ENCODE measurements at regions not wholly inside any gene's neighbourhood (a gene's known extent, or its start where the extent isn't known, plus 50 kb on each side); places are given as distances from the start of the nearest gene placed in this dataset.

DNA sequence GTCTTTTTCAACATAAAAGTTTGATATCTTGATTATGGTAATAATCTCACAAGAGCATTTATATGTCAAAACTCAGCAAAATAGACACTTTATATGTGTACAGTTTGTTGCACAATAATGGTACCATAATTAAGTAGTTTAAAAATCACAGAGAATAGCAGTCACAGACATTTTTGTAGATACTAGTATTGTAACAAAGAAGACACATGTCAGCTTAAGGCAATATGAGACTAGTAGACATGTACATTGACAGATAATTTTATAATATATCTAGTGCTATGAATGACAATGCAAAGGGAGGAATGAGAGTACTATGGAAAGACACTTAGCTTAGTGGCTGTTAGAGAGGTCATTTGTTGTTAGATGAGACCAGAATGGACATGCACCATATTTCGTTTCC, 1490.6 kb upstream of the CDH6 start:
- Histone ChIP-seq H3K27ac (no peak overlapping the region), H3K4me3 (no peak overlapping the region), H3K4me1 (replicated peaks in 1 of 2) (no peaks in the 10 kb centered on the region)
- no peak for ATAC-seq (replicated peaks in 6 of 8)
- in situ Hi-C loops (cut with MboI; ENCODE audit: low pct_unique_long_range_greater_than_20kb in 2 of 9, low sequenced_read_pairs in 9 of 9, unreplicated experiment in 9 of 9) = no loop called here
- WGBS, 10 experiments = 0 to 89% (median 43%) methylated on average over 1 of the region's 1 CpG; no CpG with 5 or more reads in 2 of the 10 experiments

DNA sequence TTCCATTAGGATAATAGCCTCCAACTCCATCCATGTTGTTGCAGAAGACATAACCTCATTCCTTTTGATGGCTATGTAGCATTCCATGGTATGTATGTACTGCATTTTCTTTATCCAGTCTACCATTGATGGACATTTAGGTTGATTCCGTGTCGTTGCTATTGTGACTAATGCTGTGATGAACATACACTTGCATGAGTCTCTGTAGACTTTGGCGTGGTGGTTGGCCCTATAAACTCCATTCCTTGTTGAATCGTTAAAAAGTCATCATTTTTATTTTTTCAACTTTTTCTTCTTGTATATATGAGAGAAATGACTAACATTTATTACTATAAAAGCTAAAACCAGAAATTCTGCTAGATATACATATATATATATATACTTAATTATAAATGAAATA, 1491.9 kb upstream of the CDH6 start:
- no peak for ATAC-seq (replicated peaks in 6 of 8)
- WGBS, 10 experiments = 6 to 100% (median 56%) methylated on average over 2 to 4 of the region's 4 CpGs; no CpG with 5 or more reads in 2 of the 10 experiments
- Histone ChIP-seq H3K27ac (no peak overlapping the region), H3K4me3 (no peak overlapping the region), H3K4me1 (replicated peaks in 1 of 2) (no peaks in the 10 kb centered on the region)
- in situ Hi-C loops (cut with MboI; ENCODE audit: low pct_unique_long_range_greater_than_20kb in 2 of 9, low sequenced_read_pairs in 9 of 9, unreplicated experiment in 9 of 9) = no loop called here

DNA sequence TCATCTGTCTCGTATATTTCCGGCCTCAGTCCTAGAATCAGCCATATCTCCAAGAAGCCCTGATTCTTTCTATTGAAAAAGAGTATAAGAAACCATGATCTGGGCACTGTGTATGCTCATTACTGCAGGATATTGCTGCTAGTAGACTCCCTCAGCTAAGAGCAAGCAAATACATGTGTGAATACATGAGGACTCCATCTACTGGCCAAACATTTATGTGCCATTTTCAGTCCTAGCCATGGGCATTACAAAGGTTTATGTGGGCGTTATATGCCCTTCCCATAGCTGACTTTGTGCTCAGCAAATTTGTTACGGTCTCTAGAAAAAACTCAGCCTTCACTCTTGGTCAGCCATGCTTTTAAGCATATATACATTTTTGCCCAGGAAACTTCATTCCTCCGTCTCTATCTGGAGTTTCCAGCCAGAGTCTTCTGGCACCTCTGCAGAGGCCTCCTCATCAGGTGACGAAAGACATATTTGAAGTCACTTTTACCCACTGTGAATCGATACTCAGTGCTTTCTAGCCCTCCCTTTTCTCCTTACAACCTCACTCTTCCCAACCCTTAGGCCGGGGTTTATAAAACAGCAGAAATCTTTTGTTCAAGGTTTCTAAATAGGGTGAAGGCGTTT, 1495.6 kb upstream of the CDH6 start:
- in situ Hi-C loops (cut with MboI; ENCODE audit: low pct_unique_long_range_greater_than_20kb in 2 of 9, low sequenced_read_pairs in 9 of 9, unreplicated experiment in 9 of 9) = no loop called here

DNA sequence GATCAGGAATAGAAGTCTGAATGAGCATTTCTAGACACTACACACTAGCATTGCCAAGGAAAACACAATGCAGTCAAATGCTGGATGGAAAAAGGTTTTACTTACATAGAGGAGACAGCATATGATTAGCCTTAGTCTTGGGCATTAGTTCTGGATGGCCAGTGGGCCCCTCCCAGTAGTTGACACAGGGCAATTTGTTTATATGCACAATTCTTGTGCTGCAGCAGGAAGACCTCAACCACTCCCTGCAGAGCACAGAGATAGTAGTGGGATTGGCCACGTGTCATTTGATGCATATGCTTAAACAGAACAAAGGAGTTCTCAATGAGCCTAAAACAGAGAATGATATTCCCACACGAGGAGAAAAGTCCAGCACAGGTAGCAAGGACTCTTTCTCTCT, 1496.2 kb upstream of the CDH6 start:
- Histone ChIP-seq H3K4me3 (no peak overlapping the region), H3K4me1 (replicated peaks in 1 of 2) (no peaks in the 10 kb centered on the region), H3K27ac (no peak overlapping the region)
- peak in 3 of 8 experiments; percentile 52 to 68 (median 61) for ATAC-seq (replicated peaks in 6 of 8)
- 0 to 83% (median 64%) methylated on average over 1 to 2 of the region's 2 CpGs; no CpG with 5 or more reads in 5 of the 10 experiments for WGBS, 10 experiments
- in situ Hi-C loops (cut with MboI; ENCODE audit: low pct_unique_long_range_greater_than_20kb in 2 of 9, low sequenced_read_pairs in 9 of 9, unreplicated experiment in 9 of 9) = no loop called here

More for the DNA sequence above, 1495.6 kb upstream of the CDH6 start:
- ATAC-seq (replicated peaks in 6 of 8) = peak in 5 of 8 experiments; percentile 35 to 81 (median 60)
- Histone ChIP-seq H3K27ac (no peak overlapping the region), H3K4me1 (replicated peaks in 1 of 2) (no peaks in the 10 kb centered on the region), H3K4me3 (no peak overlapping the region)
- WGBS, 10 experiments = 0 to 100% (median 62%) methylated on average over 1 to 7 of the region's 9 CpGs

DNA sequence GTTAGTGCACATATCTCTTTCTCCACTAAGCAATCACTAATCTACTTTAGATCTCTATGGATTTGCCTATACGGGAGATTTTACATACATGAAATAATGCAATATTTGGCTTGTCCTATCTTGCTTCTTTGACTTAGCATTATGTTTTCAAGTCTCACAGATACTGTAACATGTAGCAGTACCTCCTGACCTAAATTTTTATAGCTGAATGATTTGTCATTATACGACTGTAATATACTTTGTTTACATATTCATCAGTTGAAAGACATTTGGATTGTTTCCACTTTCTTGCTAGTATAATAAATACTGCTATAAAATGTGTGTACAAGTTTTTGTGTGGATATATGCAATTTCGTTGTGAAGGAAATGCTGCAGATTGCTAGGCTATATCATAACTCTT, 1520.8 kb upstream of the CDH6 start:
- in situ Hi-C loops (cut with MboI; ENCODE audit: low pct_unique_long_range_greater_than_20kb in 2 of 9, low sequenced_read_pairs in 9 of 9, unreplicated experiment in 9 of 9) = no loop called here
- WGBS, 10 experiments = 0 to 83% (median 27%) methylated on average over 1 to 3 of the region's 3 CpGs; no CpG with 5 or more reads in 1 of the 10 experiments
- Histone ChIP-seq H3K4me3 (no peak overlapping the region), H3K4me1 (replicated peaks in 1 of 2) (no peaks in the 10 kb centered on the region), H3K27ac (no peak overlapping the region)
- no peak for ATAC-seq (replicated peaks in 6 of 8)

DNA sequence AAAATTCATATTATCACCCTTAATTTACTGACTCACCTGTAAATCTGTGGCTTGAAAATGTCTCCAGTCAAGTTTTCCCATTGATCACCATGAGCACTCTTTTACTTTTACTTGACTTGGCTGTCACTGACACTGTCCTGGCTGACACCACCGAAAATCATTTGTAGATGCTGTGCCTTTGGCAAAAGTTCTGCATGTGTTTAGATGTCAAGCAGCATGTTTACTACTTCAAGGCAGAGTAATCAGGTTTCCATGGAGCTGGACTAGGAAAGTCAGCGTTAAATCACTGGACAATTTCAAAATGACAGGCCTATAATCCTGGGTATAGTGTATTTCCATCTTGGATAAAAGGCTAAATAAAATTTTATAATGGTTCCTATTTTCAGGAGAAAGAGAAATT, 1530.6 kb upstream of the CDH6 start:
- in situ Hi-C loops (cut with MboI; ENCODE audit: low pct_unique_long_range_greater_than_20kb in 2 of 9, low sequenced_read_pairs in 9 of 9, unreplicated experiment in 9 of 9) = no loop called here
- H3K4me1 ChIP-seq (replicated peaks in 1 of 2) = no peaks in the 10 kb centered on the region
- ATAC-seq (replicated peaks in 6 of 8) = no peak
- 0 to 100% (median 86%) methylated on average over 1 to 2 of the region's 2 CpGs; no CpG with 5 or more reads in 1 of the 10 experiments for WGBS, 10 experiments
- no peak overlapping the region for H3K4me3 ChIP-seq
- no peak overlapping the region for H3K27ac ChIP-seq

DNA sequence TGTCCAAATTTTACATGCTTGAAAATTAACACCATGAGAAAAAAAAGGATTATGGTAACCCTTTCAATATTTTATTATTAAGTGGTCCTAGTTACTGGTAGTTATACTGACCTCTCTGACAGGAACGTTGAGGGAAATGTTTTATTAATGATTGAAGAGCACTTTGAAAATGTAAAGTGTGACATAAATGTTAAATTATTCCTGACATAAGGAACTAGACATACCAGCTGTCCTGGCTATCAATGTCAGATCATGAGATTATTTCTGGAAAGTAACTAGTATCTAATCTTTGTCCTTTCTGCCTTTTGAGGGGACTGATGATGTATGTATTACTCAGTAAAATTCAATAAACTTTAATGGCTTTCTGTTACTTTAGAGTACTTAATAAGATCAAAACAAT, 1538.5 kb upstream of the CDH6 start:
- in situ Hi-C loops (cut with MboI; ENCODE audit: low pct_unique_long_range_greater_than_20kb in 2 of 9, low sequenced_read_pairs in 9 of 9, unreplicated experiment in 9 of 9) = no loop called here
- Histone ChIP-seq H3K4me1 (replicated peaks in 1 of 2) (no peaks in the 10 kb centered on the region), H3K27ac (no peak overlapping the region), H3K4me3 (no peak overlapping the region)
- WGBS, 10 experiments = 0 to 55% (median 17%) methylated on average over 1 of the region's 1 CpG; no CpG with 5 or more reads in 1 of the 10 experiments
- peak in 4 of 8 experiments; percentile 24 to 70 (median 49) for ATAC-seq (replicated peaks in 6 of 8)

DNA sequence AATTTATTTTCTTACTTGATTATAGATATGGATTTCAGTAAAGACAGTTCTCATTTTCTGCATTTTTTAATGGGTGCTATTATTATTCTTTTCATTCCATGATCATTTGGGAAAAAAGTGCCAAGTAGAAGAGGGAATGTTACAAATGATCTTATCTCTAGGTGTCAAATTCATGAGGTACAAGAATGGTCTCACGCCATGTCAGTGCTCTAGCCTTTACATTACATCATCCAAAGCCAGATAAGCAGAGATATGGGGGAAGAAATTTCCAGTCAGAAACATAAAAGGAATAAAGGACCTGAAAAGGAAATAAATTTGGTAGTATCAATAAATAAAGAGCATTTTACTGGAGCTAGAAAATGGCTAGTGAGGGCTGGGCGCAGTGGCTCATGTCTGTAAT, 1544.2 kb upstream of the CDH6 start:
- in situ Hi-C loops (cut with MboI; ENCODE audit: low pct_unique_long_range_greater_than_20kb in 2 of 9, low sequenced_read_pairs in 9 of 9, unreplicated experiment in 9 of 9) = no loop called here
- Histone ChIP-seq H3K4me3 (no peak overlapping the region), H3K27ac (no peak overlapping the region), H3K4me1 (replicated peaks in 1 of 2) (no peaks in the 10 kb centered on the region)
- WGBS, 10 experiments = 0 to 97% (median 76%) methylated on average over 1 to 2 of the region's 2 CpGs; no CpG with 5 or more reads in 1 of the 10 experiments
- no peak for ATAC-seq (replicated peaks in 6 of 8)

DNA sequence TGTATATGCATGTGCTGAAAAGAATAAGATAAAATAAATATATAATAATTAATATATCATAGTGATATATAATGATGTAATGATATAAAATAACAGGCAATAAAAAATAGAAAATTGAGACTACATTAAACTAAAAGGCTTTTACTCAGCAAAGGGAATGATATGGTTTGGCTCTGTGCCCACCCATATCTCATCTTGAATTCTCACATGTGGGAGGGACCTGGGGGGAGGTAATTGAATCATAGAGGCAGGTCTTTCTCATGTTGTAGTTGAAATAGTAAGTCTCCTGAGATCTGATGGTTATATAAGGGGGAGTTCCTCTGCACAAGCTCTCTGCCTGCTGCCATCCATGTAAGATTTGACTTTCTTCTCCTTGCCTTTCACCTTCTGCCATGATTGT, 1550.9 kb upstream of the CDH6 start:
- H3K27ac ChIP-seq = no peak overlapping the region
- no peaks in the 10 kb centered on the region for H3K4me1 ChIP-seq (replicated peaks in 1 of 2)
- H3K4me3 ChIP-seq = no peak overlapping the region
- in situ Hi-C loops (cut with MboI; ENCODE audit: low pct_unique_long_range_greater_than_20kb in 2 of 9, low sequenced_read_pairs in 9 of 9, unreplicated experiment in 9 of 9) = no loop called here
- no peak for ATAC-seq (replicated peaks in 6 of 8)

DNA sequence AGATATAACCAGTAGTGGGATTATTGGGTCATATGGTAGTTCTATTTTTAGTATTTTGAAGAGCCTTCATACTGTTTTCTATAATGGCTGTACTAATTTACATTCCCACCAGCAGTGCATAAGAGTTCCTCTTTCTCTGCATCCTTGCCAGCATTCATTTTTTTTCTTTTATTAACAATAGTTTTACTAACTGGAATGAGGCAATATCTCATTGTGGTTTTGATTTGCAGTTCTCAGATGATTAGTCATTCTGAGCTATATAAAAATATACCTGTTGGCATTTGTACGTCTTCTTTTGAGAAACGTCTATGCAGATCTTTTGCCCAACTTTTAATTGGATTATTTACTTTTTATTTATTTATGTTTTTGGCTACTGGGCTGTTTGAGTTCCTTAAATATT, 1579.3 kb upstream of the CDH6 start:
- 8 to 93% (median 68%) methylated on average over 2 of the region's 2 CpGs for WGBS, 10 experiments
- no peak overlapping the region for H3K27ac ChIP-seq
- no peak for ATAC-seq (replicated peaks in 6 of 8)
- no peak overlapping the region for H3K4me3 ChIP-seq
- no peaks in the 10 kb centered on the region for H3K4me1 ChIP-seq (replicated peaks in 1 of 2)
- in situ Hi-C loops (cut with MboI; ENCODE audit: low pct_unique_long_range_greater_than_20kb in 2 of 9, low sequenced_read_pairs in 9 of 9, unreplicated experiment in 9 of 9) = no loop called here

DNA sequence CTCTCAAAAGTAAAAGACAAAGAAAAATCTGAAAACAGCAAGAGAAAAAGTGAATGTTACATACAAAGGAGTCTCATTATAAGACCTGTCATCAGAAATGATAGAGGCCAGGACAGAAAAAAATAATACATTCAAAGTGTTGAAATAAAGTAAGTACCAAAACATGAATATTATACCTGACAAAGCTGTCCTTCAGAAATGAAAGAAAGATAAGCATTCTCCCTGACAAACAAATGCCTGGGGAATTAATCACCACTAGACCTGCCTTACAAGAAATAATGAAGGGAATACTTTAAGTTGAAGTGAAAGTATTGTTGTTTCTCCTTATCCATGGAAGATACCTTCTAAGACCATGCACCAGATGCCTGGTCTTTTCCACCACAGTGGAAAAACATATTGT, 1605.2 kb upstream of the CDH6 start:
- in situ Hi-C loops (cut with MboI; ENCODE audit: low pct_unique_long_range_greater_than_20kb in 2 of 9, low sequenced_read_pairs in 9 of 9, unreplicated experiment in 9 of 9) = no loop called here
- Histone ChIP-seq H3K27ac (no peak overlapping the region), H3K4me3 (no peak overlapping the region), H3K4me1 (replicated peaks in 1 of 2) (no peaks in the 10 kb centered on the region)
- ATAC-seq (replicated peaks in 6 of 8) = no peak

DNA sequence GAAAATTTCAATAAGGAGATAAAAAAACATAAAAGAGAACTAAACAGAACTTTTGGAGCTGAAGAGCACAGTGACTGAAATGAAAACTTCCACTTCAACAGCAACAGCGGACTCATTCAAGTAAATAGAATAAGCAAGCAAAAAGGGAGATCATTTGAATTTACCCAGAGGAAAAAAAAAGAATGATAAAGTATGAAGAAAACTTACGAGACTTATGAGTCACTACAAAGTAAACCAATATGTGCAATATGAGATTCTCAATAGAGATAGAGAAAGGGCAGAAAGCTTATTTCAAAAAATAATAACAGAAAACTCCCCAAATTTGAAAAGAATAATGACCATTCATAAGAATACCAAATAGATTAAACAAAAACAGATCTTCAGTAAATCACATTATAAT, 1605.7 kb upstream of the CDH6 start:
- no peak overlapping the region for H3K27ac ChIP-seq
- H3K4me1 ChIP-seq (replicated peaks in 1 of 2) = no peaks in the 10 kb centered on the region
- ATAC-seq (replicated peaks in 6 of 8) = no peak
- in situ Hi-C loops (cut with MboI; ENCODE audit: low pct_unique_long_range_greater_than_20kb in 2 of 9, low sequenced_read_pairs in 9 of 9, unreplicated experiment in 9 of 9) = no loop called here
- WGBS, 10 experiments = 3 to 96% (median 46%) methylated on average over 2 of the region's 2 CpGs; no CpG with 5 or more reads in 1 of the 10 experiments
- H3K4me3 ChIP-seq = no peak overlapping the region

DNA sequence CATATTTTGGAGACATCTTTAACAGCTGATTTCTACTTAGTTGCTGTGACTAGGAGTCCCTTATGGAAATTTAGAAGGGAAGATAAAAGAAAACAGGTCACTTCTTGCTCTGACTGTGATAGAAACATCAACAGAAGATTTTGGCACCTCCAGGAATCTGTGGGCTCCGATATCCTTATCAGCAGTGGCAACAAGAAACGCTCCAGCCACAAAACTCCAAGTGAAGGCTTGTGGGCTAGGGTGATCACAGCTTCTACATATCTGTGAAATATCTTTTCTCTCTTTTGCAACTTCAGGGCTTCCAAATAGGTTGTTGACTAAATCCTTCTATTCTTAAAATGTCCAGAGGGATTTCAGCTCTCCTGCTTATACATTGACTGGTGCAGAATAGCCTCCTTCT, 1625.5 kb upstream of the CDH6 start:
- 0 to 100% (median 86%) methylated on average over 1 to 2 of the region's 2 CpGs; no CpG with 5 or more reads in 1 of the 10 experiments for WGBS, 10 experiments
- no peak for ATAC-seq (replicated peaks in 6 of 8)
- Histone ChIP-seq H3K4me3 (no peak overlapping the region), H3K27ac (no peak overlapping the region), H3K4me1 (replicated peaks in 1 of 2) (no peaks in the 10 kb centered on the region)
- in situ Hi-C loops (cut with MboI; ENCODE audit: low pct_unique_long_range_greater_than_20kb in 2 of 9, low sequenced_read_pairs in 9 of 9, unreplicated experiment in 9 of 9) = no loop called here

DNA sequence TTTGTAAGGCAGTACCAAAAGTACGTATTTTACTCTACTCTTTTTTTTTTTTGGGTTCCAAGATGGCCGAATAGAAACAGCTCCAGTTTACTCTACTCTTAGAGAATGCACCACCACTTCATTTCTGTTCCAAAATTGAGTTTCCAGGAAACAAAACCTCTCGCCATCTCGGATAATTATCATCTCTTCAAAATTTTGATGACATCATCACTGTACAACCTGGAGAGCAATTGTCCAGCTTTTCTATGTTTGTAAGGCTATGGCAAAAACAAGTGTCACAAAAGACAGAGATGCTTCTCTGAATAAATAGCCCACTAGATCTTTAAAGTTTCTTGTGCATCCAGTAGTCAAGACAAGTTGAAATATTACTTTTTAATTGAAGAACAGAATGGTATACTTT, 1631.9 kb upstream of the CDH6 start:
- Histone ChIP-seq H3K27ac (no peak overlapping the region), H3K4me3 (no peak overlapping the region), H3K4me1 (replicated peaks in 1 of 2) (no peaks in the 10 kb centered on the region)
- in situ Hi-C loops (cut with MboI; ENCODE audit: low pct_unique_long_range_greater_than_20kb in 2 of 9, low sequenced_read_pairs in 9 of 9, unreplicated experiment in 9 of 9) = no loop called here
- no peak for ATAC-seq (replicated peaks in 6 of 8)
- WGBS, 10 experiments = 0 to 90% (median 7%) methylated on average over 2 to 4 of the region's 4 CpGs; no CpG with 5 or more reads in 3 of the 10 experiments
